SK-N-SH (cell line): ENCODE measurements at regions not wholly inside any gene's neighbourhood (a gene's known extent, or its start where the extent isn't known, plus 50 kb on each side); places are given as distances from the start of the nearest gene placed in this dataset.

Experiments
- CTCF ChIA-PET: fragments of 300-600, 350-600 bp; formaldehyde crosslinking; extraction: SDS; loops from one replicate; lab custom pipeline; 2021; lab: Yijun Ruan, JAX
- POLR2A ChIA-PET: fragments of 350-600 bp; sonication (Branson Sonifier 250); formaldehyde crosslinking; extraction: SDS; loops from one replicate; lab custom pipeline; 2020; ENCODE audit warnings: antibody characterized with exemption, inconsistent platforms; lab: Yijun Ruan, JAX
- DNase-seq: peaks from one replicate; pipeline ENCODE4 v3.0.0; 2012
- H2AFZ ChIP-seq: fragments of 200-600 bp; sonication (generic); 2 replicates; pipeline ENCODE4 v1.8.1; 2016; ENCODE audit warnings: antibody characterized with exemption, mild to moderate bottlenecking, low read depth
- H3F3A ChIP-seq: fragments of 200-600 bp; sonication (generic); replicated peaks from 2 replicates; pipeline ENCODE3; 2016; ENCODE audit warnings: antibody characterized with exemption, mild to moderate bottlenecking; ENCODE audit not compliant: insufficient read depth
- H3K27ac ChIP-seq, 2 experiments: fragments of 200-500 bp in 1 of 2; fragments of 200-600 bp in 1 of 2; sonication (Bioruptor generic) in 1 of 2; sonication (generic), shearing (Covaris generic) in 1 of 2; 2 replicates each; pipeline versions ENCODE4 v1.5.1 to v1.6.1; 2014 to 2016; ENCODE audit warnings: low read depth in 2 of 2, inconsistent platforms in 1 of 2, low read length in 1 of 2, mild to moderate bottlenecking in 1 of 2, mixed read lengths in 1 of 2
- H3K27me3 ChIP-seq: fragments of 200-600 bp; sonication (generic), shearing (Covaris generic); 2 replicates; pipeline ENCODE4 v1.6.1; 2016; ENCODE audit warnings: mixed run types; ENCODE audit not compliant: insufficient read depth
- H3K36me3 ChIP-seq, 2 experiments: fragments of 200-500 bp in 1 of 2; fragments of 200-600 bp in 1 of 2; sonication (Bioruptor generic) in 1 of 2; sonication (generic) in 1 of 2; replicated peaks in 1 of 2; 2 replicates each; pipeline versions ENCODE3 to v1.5.1; 2014 to 2016; ENCODE audit warnings: low read length in 1 of 2, mild to moderate bottlenecking in 1 of 2; ENCODE audit not compliant: insufficient read depth in 2 of 2, control insufficient read depth in 1 of 2
- H3K4me1 ChIP-seq, 2 experiments: fragments of 200-500 bp in 1 of 2; fragments of 200-600 bp in 1 of 2; sonication (Bioruptor generic) in 1 of 2; sonication (generic), shearing (Covaris generic) in 1 of 2; 2 replicates each; pipeline versions ENCODE4 v1.5.1 to v1.6.1; 2014 to 2016; ENCODE audit warnings: low read depth in 1 of 2, low read length in 1 of 2, mixed run types in 1 of 2; ENCODE audit not compliant: insufficient read depth in 2 of 2, control insufficient read depth in 1 of 2
- H3K4me2 ChIP-seq: fragments of 200-600 bp; sonication (generic), shearing (Covaris generic); 2 replicates; pipeline ENCODE4 v1.6.1; 2017; ENCODE audit warnings: mixed run types
- H3K4me3 ChIP-seq, 2 experiments: fragments of 200-500 bp in 1 of 2; fragments of 200-600 bp in 1 of 2; sonication (Bioruptor generic) in 1 of 2; sonication (generic), shearing (Covaris generic) in 1 of 2; 2 replicates each; pipeline versions ENCODE4 v1.5.1 to v1.8.1; 2014 to 2016; ENCODE audit warnings: low read depth in 2 of 2, inconsistent platforms in 1 of 2, low read length in 1 of 2, mild to moderate bottlenecking in 1 of 2, mixed read lengths in 1 of 2, moderate library complexity in 1 of 2
- H3K79me2 ChIP-seq: fragments of 200-600 bp; sonication (generic); 2 replicates; pipeline ENCODE4 v1.8.1; 2017; ENCODE audit warnings: mild to moderate bottlenecking; ENCODE audit not compliant: insufficient read depth
- H3K9ac ChIP-seq: fragments of 200-600 bp; sonication (generic); 2 replicates; pipeline ENCODE4 v1.6.1; 2017; ENCODE audit warnings: mixed run types
- H3K9me2 ChIP-seq: fragments of 200-600 bp; sonication (generic); 2 replicates; pipeline ENCODE4 v1.6.1; 2017; ENCODE audit warnings: mixed run types
- H3K9me3 ChIP-seq: fragments of 200-600 bp; sonication (generic); 2 replicates; pipeline ENCODE4 v1.6.1; 2017; ENCODE audit warnings: mixed run types, mild to moderate bottlenecking, moderate library complexity
- H4K20me1 ChIP-seq: fragments of 200-600 bp; sonication (generic); 2 replicates; pipeline ENCODE4 v1.6.1; 2017; ENCODE audit warnings: mild to moderate bottlenecking, mixed run types; ENCODE audit not compliant: insufficient read depth
- CHD2 ChIP-seq: fragments of 150-350 bp; IDR thresholded peaks from 2 replicates; pipeline ENCODE4 v1.6.1; 2018; ENCODE audit warnings: low read length; ENCODE audit not compliant: partially characterized antibody
- EZH2phosphoT487 ChIP-seq: fragments of 200-600 bp; sonication (generic); IDR thresholded peaks from 2 replicates; pipeline ENCODE4 v1.6.1; 2017; ENCODE audit warnings: low read depth, mixed run types, mild to moderate bottlenecking, antibody characterized with exemption, moderate library complexity, borderline replicate concordance
- FOSL2 ChIP-seq: IDR thresholded peaks from 2 replicates; pipeline ENCODE4 v1.4.0; 2012; ENCODE audit warnings: low read depth, mild to moderate bottlenecking, moderate library complexity, borderline replicate concordance
- FOXM1 ChIP-seq: IDR thresholded peaks from 2 replicates; pipeline ENCODE4 v1.4.0; 2012; ENCODE audit warnings: low read depth, mild to moderate bottlenecking
- GATA2 ChIP-seq: sonication (generic); formaldehyde crosslinking; IDR thresholded peaks from 2 replicates; pipeline ENCODE4 v1.5.0; 2020; ENCODE audit warnings: mild to moderate bottlenecking, missing genetic modification reagents
- JUND ChIP-seq: IDR thresholded peaks from 2 replicates; pipeline ENCODE4 v1.4.0; 2012
- MXI1 ChIP-seq: IDR thresholded peaks from 2 replicates; pipeline ENCODE4 v1.6.1; 2012; ENCODE audit warnings: mild to moderate bottlenecking, low read depth, low read length, improper control_type of control experiment
- RFX5 ChIP-seq: IDR thresholded peaks from 2 replicates; pipeline ENCODE4 v1.6.1; 2012; ENCODE audit warnings: mild to moderate bottlenecking, improper control_type of control experiment, low read length
- SMC3 ChIP-seq: IDR thresholded peaks from 2 replicates; pipeline ENCODE4 v1.6.1; 2012; ENCODE audit warnings: low read depth, low read length, improper control_type of control experiment
- TEAD4 ChIP-seq: IDR thresholded peaks from 2 replicates; pipeline ENCODE4 v1.4.0; 2012; ENCODE audit warnings: mild to moderate bottlenecking, borderline replicate concordance; ENCODE audit not compliant: insufficient read depth
- WGBS: methylation state at CpG from one replicate; pipeline ENCODE4 v1.1.6; 2017; ENCODE audit warnings: low lambda C conversion rate; 5-methylcytosine and 5-hydroxymethylcytosine counted together
- TF ChIP-seq, protein P1 (sequence below): IDR thresholded peaks from 2 replicates; pipeline ENCODE4 v1.4.0; 2012; ENCODE audit warnings: low read depth, borderline replicate concordance
- TF ChIP-seq, protein P2 (sequence below): IDR thresholded peaks from 2 replicates; pipeline ENCODE4; 2012
- TF ChIP-seq, protein P3 (sequence below): IDR thresholded peaks from 2 replicates; pipeline ENCODE4 v1.6.1; 2012; ENCODE audit warnings: mild to moderate bottlenecking, low read depth, low read length, moderate library complexity
- TF ChIP-seq, protein P4 (sequence below): fragments of 150-350 bp; IDR thresholded peaks from 2 replicates; pipeline ENCODE4 v1.6.1; 2017; ENCODE audit warnings: antibody characterized with exemption, low read length, low read depth, borderline replicate concordance

DNA sequence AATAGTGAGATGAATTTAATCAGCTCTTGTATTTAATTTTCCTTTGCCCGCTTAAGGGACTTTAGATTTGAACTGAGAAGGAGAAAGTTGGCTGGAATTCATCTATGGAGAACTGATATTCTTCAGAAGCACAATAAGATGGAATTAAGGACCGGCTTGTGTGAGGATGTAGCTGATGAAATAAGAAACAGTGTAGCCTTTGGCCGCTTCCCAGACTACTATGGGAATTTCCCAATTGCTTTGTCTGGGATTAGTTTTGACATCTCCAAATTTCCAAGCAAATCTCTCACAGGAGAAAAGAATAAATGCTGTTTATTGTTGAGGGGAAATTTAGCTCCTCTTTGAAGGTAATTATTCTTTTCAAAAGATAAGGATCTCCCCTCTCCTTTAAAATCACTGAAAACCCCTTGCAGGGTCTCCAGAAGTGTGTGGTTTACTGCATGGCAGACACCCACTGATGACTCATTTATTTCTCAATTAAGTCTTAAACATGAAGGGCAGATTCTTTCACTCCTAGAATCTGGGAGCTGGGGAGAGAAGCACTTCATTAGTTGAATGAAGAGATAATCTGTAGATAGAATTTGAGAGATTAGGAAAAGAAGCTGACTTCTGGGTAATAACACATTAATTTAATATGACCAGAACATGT is 606.5 kb upstream of the ADAMTS16 start:
- 3% methylated on average over 3 of the region's 3 CpGs for WGBS
- Histone ChIP-seq H3F3A (no peaks in the 10 kb centered on the region), H2AFZ (no peak overlapping the region), H3K4me1 (no peaks in the 10 kb centered on the region), H3K36me3 (no peaks in the 10 kb centered on the region), H3K4me2 (no peak overlapping the region), H3K9me3 (no peaks in the 10 kb centered on the region), H3K79me2 (no peaks in the 10 kb centered on the region), H3K27me3 (peaks cover 6% of the 10 kb centered on the region), H3K27ac (no peak overlapping the region), H3K9ac (no peak overlapping the region), H4K20me1 (no peaks in the 10 kb centered on the region), H3K4me3 (no peak overlapping the region), H3K9me2 (no peaks in the 10 kb centered on the region)
- POLR2A ChIA-PET = no interaction called here
- TF ChIP-seq, protein P1, sequence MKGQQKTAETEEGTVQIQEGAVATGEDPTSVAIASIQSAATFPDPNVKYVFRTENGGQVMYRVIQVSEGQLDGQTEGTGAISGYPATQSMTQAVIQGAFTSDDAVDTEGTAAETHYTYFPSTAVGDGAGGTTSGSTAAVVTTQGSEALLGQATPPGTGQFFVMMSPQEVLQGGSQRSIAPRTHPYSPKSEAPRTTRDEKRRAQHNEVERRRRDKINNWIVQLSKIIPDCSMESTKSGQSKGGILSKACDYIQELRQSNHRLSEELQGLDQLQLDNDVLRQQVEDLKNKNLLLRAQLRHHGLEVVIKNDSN = no peak
- TF ChIP-seq, protein P2, sequence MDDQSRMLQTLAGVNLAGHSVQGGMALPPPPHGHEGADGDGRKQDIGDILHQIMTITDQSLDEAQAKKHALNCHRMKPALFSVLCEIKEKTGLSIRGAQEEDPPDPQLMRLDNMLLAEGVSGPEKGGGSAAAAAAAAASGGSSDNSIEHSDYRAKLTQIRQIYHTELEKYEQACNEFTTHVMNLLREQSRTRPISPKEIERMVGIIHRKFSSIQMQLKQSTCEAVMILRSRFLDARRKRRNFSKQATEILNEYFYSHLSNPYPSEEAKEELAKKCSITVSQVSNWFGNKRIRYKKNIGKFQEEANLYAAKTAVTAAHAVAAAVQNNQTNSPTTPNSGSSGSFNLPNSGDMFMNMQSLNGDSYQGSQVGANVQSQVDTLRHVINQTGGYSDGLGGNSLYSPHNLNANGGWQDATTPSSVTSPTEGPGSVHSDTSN = no peak
- TF ChIP-seq FOXM1 (no peak), FOSL2 (no peak), MXI1 (no peak), RFX5 (no peak), SMC3 (no peak), CHD2 (no peak), TEAD4 (no peak), EZH2phosphoT487 (no peak), GATA2 (CRISPR knock-in tag) (no peak), JUND (no peak)
- TF ChIP-seq, protein P3, sequence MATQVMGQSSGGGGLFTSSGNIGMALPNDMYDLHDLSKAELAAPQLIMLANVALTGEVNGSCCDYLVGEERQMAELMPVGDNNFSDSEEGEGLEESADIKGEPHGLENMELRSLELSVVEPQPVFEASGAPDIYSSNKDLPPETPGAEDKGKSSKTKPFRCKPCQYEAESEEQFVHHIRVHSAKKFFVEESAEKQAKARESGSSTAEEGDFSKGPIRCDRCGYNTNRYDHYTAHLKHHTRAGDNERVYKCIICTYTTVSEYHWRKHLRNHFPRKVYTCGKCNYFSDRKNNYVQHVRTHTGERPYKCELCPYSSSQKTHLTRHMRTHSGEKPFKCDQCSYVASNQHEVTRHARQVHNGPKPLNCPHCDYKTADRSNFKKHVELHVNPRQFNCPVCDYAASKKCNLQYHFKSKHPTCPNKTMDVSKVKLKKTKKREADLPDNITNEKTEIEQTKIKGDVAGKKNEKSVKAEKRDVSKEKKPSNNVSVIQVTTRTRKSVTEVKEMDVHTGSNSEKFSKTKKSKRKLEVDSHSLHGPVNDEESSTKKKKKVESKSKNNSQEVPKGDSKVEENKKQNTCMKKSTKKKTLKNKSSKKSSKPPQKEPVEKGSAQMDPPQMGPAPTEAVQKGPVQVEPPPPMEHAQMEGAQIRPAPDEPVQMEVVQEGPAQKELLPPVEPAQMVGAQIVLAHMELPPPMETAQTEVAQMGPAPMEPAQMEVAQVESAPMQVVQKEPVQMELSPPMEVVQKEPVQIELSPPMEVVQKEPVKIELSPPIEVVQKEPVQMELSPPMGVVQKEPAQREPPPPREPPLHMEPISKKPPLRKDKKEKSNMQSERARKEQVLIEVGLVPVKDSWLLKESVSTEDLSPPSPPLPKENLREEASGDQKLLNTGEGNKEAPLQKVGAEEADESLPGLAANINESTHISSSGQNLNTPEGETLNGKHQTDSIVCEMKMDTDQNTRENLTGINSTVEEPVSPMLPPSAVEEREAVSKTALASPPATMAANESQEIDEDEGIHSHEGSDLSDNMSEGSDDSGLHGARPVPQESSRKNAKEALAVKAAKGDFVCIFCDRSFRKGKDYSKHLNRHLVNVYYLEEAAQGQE = no peak
- TF ChIP-seq, protein P4, sequence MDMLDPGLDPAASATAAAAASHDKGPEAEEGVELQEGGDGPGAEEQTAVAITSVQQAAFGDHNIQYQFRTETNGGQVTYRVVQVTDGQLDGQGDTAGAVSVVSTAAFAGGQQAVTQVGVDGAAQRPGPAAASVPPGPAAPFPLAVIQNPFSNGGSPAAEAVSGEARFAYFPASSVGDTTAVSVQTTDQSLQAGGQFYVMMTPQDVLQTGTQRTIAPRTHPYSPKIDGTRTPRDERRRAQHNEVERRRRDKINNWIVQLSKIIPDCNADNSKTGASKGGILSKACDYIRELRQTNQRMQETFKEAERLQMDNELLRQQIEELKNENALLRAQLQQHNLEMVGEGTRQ = no peak
- CTCF ChIA-PET = no interaction called here
- DNase-seq = no peak
